GM12878 (cell line): ENCODE measurements at regions not wholly inside any gene's neighbourhood (a gene's known extent, or its start where the extent isn't known, plus 50 kb on each side); places are given as distances from the start of the nearest gene placed in this dataset.

Experiments
- ATAC-seq: fragments of 200-7000 bp; cut with Tn5 transposase; 3 replicates; pipeline ENCODE4 v1.9.1; 2020; ENCODE audit warnings: mild to moderate bottlenecking, moderate library complexity
- BruUV-seq: library from RNA; stranded (reverse); fragments of 400-500 nt; replicated peaks from 2 replicates; lab custom pipeline; 2021; lab: Mats Ljungman, UMichigan
- CTCF ChIA-PET: fragments of 300-600 bp; sonication (Branson Sonifier 250); formaldehyde crosslinking; extraction: SDS; loops from one replicate; lab custom pipeline; 2021; ENCODE audit warnings: inconsistent platforms; lab: Yijun Ruan, JAX
- POLR2A ChIA-PET: fragments of 350-600 bp; formaldehyde crosslinking; extraction: SDS; loops from one replicate; lab custom pipeline; 2021; ENCODE audit warnings: inconsistent platforms; lab: Charles Lee
- RAD21 ChIA-PET: fragments of 300-600 bp; sonication (Branson Sonifier 250); formaldehyde crosslinking; loops from one replicate; lab custom pipeline; 2023; ENCODE audit warnings: antibody characterized with exemption; ENCODE audit not compliant: unreplicated experiment; lab: Charles Lee
- SMC1A ChIA-PET: fragments of 300-600 bp; sonication (Branson Sonifier 250); formaldehyde crosslinking; loops from one replicate; lab custom pipeline; 2023; ENCODE audit not compliant: unreplicated experiment, uncharacterized antibody; lab: Charles Lee
- DNase-seq: peaks from one replicate; pipeline ENCODE4 v3.0.0-alpha.2; 2011; ENCODE audit warnings: low read depth, low spot score
- FAIRE-seq: peaks from 3 replicates; lab custom pipeline; 2011; peaks lifted over from hg19 to GRCh38; lab: Jason Lieb, UNC
- H2AFZ ChIP-seq: 2 replicates; pipeline ENCODE4 v1.6.0; 2011; ENCODE audit warnings: low read depth, low read length, control low read depth; ENCODE audit not compliant: control insufficient read depth
- H3K27ac ChIP-seq: 2 replicates; pipeline ENCODE4 v1.5.1; 2011; ENCODE audit warnings: control low read depth; ENCODE audit not compliant: control insufficient read depth, insufficient read depth
- H3K27me3 ChIP-seq, 2 experiments: replicated peaks in 1 of 2; 2 replicates each; pipeline versions ENCODE4 v1.6.0 to v1.6.1; 2011; ENCODE audit warnings: low read length in 1 of 2; ENCODE audit not compliant: control insufficient read depth in 2 of 2, insufficient read depth in 2 of 2
- H3K36me3 ChIP-seq, 2 experiments: 2 replicates each; pipeline ENCODE4 v1.5.1; 2011; ENCODE audit warnings: low read length in 1 of 2; ENCODE audit not compliant: control insufficient read depth in 2 of 2, insufficient read depth in 2 of 2
- H3K4me1 ChIP-seq: 2 replicates; pipeline ENCODE4 v1.6.1; 2011; ENCODE audit warnings: mild to moderate bottlenecking, low read length, moderate library complexity, mixed read lengths; ENCODE audit not compliant: control insufficient read depth, insufficient read depth
- H3K4me2 ChIP-seq: 2 replicates; pipeline ENCODE4 v1.6.0; 2011; ENCODE audit warnings: control low read depth; ENCODE audit not compliant: control insufficient read depth, insufficient read depth
- H3K4me3 ChIP-seq: fragments of 200-600 bp; sonication (generic); 2 replicates; pipeline ENCODE4 v1.5.1; 2016
- H3K79me2 ChIP-seq: 2 replicates; pipeline ENCODE4 v1.6.0; 2011; ENCODE audit warnings: low read length; ENCODE audit not compliant: control insufficient read depth, insufficient read depth
- H3K9ac ChIP-seq: 2 replicates; pipeline ENCODE4 v1.8.0; 2011; ENCODE audit warnings: low read length, control low read depth, mixed read lengths; ENCODE audit not compliant: control insufficient read depth, insufficient read depth
- H3K9me3 ChIP-seq: replicated peaks from 3 replicates; pipeline ENCODE4 v1.5.1; 2011; ENCODE audit warnings: mild to moderate bottlenecking, low read length; ENCODE audit not compliant: control insufficient read depth, insufficient read depth
- H4K20me1 ChIP-seq: 2 replicates; pipeline ENCODE4 v1.6.0; 2011; ENCODE audit not compliant: control insufficient read depth, insufficient read depth
- CHD1 ChIP-seq: IDR thresholded peaks from 2 replicates; pipeline ENCODE4 v1.6.1; 2012; ENCODE audit warnings: low read depth, low read length, improper control_type of control experiment
- CREM ChIP-seq: IDR thresholded peaks from 2 replicates; pipeline ENCODE4 v1.6.1; 2014; ENCODE audit warnings: antibody characterized with exemption, low read depth
- EGR1 ChIP-seq, 2 experiments: IDR thresholded peaks; 1 replicate in 1 of 2; 2 replicates in 1 of 2; pipeline ENCODE4 v1.6.1; 2011 to 2012; ENCODE audit warnings: low read depth in 2 of 2, low read length in 2 of 2, borderline replicate concordance in 1 of 2, mild to moderate bottlenecking in 1 of 2, moderate library complexity in 1 of 2
- GABPA ChIP-seq: IDR thresholded peaks from 2 replicates; pipeline ENCODE4 v1.6.1; 2014; ENCODE audit warnings: antibody characterized with exemption, low read depth, mild to moderate bottlenecking, inconsistent platforms
- HDGF ChIP-seq: fragments of 450-650 bp; IDR thresholded peaks from 2 replicates; pipeline ENCODE4 v1.6.1; 2016; ENCODE audit warnings: antibody characterized with exemption
- RAD21 ChIP-seq: IDR thresholded peaks from 2 replicates; pipeline ENCODE4 v1.6.1; 2011; ENCODE audit warnings: mild to moderate bottlenecking, low read depth, low read length, moderate library complexity; ENCODE audit not compliant: insufficient read depth
- RELA ChIP-seq: fragments of 450-650 bp; IDR thresholded peaks from 2 replicates; pipeline ENCODE4 v1.8.0; 2014; ENCODE audit warnings: borderline replicate concordance; ENCODE audit not compliant: partially characterized antibody
- SIX5 ChIP-seq: IDR thresholded peaks from 2 replicates; pipeline ENCODE4 v1.6.1; 2011; ENCODE audit warnings: mild to moderate bottlenecking, low read depth, low read length, moderate library complexity; ENCODE audit not compliant: severe bottlenecking
- STAT1 ChIP-seq: fragments of 450-650 bp; conservative IDR thresholded peaks from 2 replicates; pipeline ENCODE4 v1.6.1; 2014; ENCODE audit warnings: antibody characterized with exemption, mild to moderate bottlenecking
- TBL1XR1 ChIP-seq: IDR thresholded peaks from 2 replicates; pipeline ENCODE4 v1.6.1; 2012; ENCODE audit warnings: low read depth, low read length, improper control_type of control experiment
- YBX1 ChIP-seq: fragments of 450-650 bp; IDR thresholded peaks from 2 replicates; pipeline ENCODE4 v1.6.1; 2016; ENCODE audit warnings: antibody characterized with exemption
- ZNF274 ChIP-seq: IDR thresholded peaks from one replicate; pipeline ENCODE4 v1.8.0; 2011; ENCODE audit not compliant: insufficient read length, insufficient read depth
- ZNF622 ChIP-seq: fragments of 450-650 bp; IDR thresholded peaks from 2 replicates; pipeline ENCODE4 v1.6.1; 2017; ENCODE audit warnings: mild to moderate bottlenecking, inconsistent platforms
- WGBS: methylation state at CpG from one replicate; pipeline ENCODE4 v1.1.6; 2016; ENCODE audit warnings: low lambda C conversion rate; ENCODE audit not compliant: insufficient replicate concordance, insufficient coverage; ENCODE audit errors: missing lambda C conversion rate; 5-methylcytosine and 5-hydroxymethylcytosine counted together
- in situ Hi-C: fragments of 300-500 bp; cut with MboI; formaldehyde crosslinking; loops from 9 replicates; pipeline ENCODE4 v1.14.3; 2018; ENCODE audit warnings: mixed read lengths
- intact Hi-C: fragments of 100-400 bp; cut with micrococcal nuclease; formaldehyde crosslinking; loops from one replicate; pipeline ENCODE4 v1.14.2; 2022; ENCODE audit not compliant: unreplicated experiment
- TF ChIP-seq, protein P1 (sequence below): IDR thresholded peaks from 2 replicates; pipeline ENCODE4 v1.6.1; 2012; ENCODE audit warnings: low read length, inconsistent platforms
- TF ChIP-seq, protein P2 (sequence below): fragments of 450-650 bp; IDR thresholded peaks from 2 replicates; pipeline ENCODE4 v1.6.1; 2018; ENCODE audit warnings: mild to moderate bottlenecking, low read depth, moderate library complexity; ENCODE audit not compliant: partially characterized antibody
- TF ChIP-seq, protein P3 (sequence below): IDR thresholded peaks from 2 replicates; pipeline ENCODE4 v1.6.1; 2011; ENCODE audit warnings: low read depth, low read length, improper control_type of control experiment, borderline replicate concordance

DNA sequence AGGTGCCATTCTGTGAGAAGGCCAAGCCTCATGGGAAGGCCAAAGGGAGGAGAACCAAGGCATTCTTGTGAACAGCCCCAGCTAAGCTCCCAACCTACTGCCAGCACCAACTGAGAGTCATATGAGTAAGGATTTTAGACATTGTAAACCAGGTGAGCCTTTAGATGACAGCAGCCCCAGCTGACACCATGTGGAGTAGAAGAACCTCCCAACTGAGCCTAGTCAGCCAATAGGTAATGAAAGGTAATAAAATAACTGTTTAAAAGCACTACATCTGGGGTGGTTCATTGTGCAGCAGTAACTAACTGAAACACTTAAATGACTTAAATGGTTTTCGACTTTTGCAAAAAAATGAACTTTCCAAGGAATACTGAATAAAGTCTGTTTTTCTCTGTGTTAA lies 172.6 kb upstream of the KIF2A start:
- no TSS peak for BruUV-seq
- SMC1A ChIA-PET = no interaction called here
- RAD21 ChIA-PET = no interaction called here

DNA sequence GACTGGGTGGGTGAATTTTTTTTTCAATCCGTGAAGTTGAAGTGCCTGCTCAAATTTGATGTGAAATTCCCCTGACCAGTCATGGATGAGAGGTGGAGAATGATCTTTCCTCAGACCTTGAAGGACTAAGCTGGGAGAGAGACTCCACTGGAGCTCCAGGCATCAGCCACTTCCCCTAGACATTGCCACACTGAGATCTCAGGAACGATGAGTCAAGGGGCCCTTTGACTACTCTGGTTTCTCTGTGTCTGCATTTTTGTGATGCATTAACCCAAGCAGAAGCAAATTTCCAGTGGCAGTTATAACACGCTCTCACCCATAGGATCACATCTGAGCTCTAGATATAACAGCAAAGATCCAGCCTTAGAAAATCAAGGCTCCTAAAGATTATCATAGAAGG lies 171.2 kb upstream of the KIF2A start:
- 3% methylated on average over 3 of the region's 3 CpGs for WGBS

More for the DNA sequence above, 172.6 kb upstream of the KIF2A start:
- Histone ChIP-seq H3K9me3 (no peaks in the 10 kb centered on the region), H4K20me1 (no peaks in the 10 kb centered on the region), H3K4me2 (no peak overlapping the region), H3K4me1 (no peaks in the 10 kb centered on the region), H3K27ac (no peak overlapping the region), H2AFZ (no peak overlapping the region), H3K4me3 (no peak overlapping the region), H3K36me3 (no peaks in the 10 kb centered on the region), H3K27me3 (no peaks in the 10 kb centered on the region; a peak in 2 of 4 replicates), H3K9ac (no peak overlapping the region), H3K79me2 (no peaks in the 10 kb centered on the region)
- intact Hi-C loops (no loop called here), in situ Hi-C loops (no loop called here)
- no peak for ATAC-seq
- FAIRE-seq = no peak
- no peak for DNase-seq
- 13% methylated on average over 1 of the region's 1 CpG for WGBS
- TF ChIP-seq RAD21 (no peak), YBX1 (no peak), GABPA (no peak), ZNF274 (no peak), EGR1 (IDR thresholded peaks at IDR 0.05; ENCODE audit: borderline replicate concordance in 1 of 2, low read depth in 2 of 2, low read length in 2 of 2) (no peak), TBL1XR1 (no peak), HDGF (no peak), CHD1 (no peak), CREM (no peak), ZNF622 (no peak), RELA (no peak)
- TF ChIP-seq, protein P1, sequence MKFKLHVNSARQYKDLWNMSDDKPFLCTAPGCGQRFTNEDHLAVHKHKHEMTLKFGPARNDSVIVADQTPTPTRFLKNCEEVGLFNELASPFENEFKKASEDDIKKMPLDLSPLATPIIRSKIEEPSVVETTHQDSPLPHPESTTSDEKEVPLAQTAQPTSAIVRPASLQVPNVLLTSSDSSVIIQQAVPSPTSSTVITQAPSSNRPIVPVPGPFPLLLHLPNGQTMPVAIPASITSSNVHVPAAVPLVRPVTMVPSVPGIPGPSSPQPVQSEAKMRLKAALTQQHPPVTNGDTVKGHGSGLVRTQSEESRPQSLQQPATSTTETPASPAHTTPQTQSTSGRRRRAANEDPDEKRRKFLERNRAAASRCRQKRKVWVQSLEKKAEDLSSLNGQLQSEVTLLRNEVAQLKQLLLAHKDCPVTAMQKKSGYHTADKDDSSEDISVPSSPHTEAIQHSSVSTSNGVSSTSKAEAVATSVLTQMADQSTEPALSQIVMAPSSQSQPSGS = no peak
- CTCF ChIA-PET = interaction anchor here (1.4 to 2.3 kb wide), 3 partner anchors 8 to 12 kb away, joined by 4 to 7 read pairs (median 4); no protein-coding TSS in a partner anchor
- POLR2A ChIA-PET = no interaction called here

More for the DNA sequence above, 171.2 kb upstream of the KIF2A start:
- FAIRE-seq = no peak
- RAD21 ChIA-PET = no interaction called here
- H4K20me1 ChIP-seq = no peaks in the 10 kb centered on the region
- no peak overlapping the region for H3K27ac ChIP-seq
- no peak for ATAC-seq
- BruUV-seq = no TSS peak
- H3K79me2 ChIP-seq = no peaks in the 10 kb centered on the region
- DNase-seq = no peak
- SMC1A ChIA-PET = no interaction called here
- H3K9ac ChIP-seq = no peak overlapping the region
- no peak overlapping the region for H2AFZ ChIP-seq
- no peak overlapping the region for H3K4me3 ChIP-seq
- CTCF ChIA-PET = interaction anchor here (0.8 kb wide), 1 partner anchor 9 kb away, joined by 3 read pairs; no protein-coding TSS in a partner anchor
- no peak overlapping the region for H3K4me2 ChIP-seq
- POLR2A ChIA-PET = no interaction called here
- H3K27me3 ChIP-seq = no peaks in the 10 kb centered on the region; a peak in 2 of 4 replicates
- no peaks in the 10 kb centered on the region for H3K4me1 ChIP-seq
- TF ChIP-seq SIX5 (no peak), RAD21 (no peak), STAT1 (no peak)
- TF ChIP-seq, protein P2, sequence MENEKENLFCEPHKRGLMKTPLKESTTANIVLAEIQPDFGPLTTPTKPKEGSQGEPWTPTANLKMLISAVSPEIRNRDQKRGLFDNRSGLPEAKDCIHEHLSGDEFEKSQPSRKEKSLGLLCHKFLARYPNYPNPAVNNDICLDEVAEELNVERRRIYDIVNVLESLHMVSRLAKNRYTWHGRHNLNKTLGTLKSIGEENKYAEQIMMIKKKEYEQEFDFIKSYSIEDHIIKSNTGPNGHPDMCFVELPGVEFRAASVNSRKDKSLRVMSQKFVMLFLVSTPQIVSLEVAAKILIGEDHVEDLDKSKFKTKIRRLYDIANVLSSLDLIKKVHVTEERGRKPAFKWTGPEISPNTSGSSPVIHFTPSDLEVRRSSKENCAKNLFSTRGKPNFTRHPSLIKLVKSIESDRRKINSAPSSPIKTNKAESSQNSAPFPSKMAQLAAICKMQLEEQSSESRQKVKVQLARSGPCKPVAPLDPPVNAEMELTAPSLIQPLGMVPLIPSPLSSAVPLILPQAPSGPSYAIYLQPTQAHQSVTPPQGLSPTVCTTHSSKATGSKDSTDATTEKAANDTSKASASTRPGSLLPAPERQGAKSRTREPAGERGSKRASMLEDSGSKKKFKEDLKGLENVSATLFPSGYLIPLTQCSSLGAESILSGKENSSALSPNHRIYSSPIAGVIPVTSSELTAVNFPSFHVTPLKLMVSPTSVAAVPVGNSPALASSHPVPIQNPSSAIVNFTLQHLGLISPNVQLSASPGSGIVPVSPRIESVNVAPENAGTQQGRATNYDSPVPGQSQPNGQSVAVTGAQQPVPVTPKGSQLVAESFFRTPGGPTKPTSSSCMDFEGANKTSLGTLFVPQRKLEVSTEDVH = no peak
- TF ChIP-seq, protein P3, sequence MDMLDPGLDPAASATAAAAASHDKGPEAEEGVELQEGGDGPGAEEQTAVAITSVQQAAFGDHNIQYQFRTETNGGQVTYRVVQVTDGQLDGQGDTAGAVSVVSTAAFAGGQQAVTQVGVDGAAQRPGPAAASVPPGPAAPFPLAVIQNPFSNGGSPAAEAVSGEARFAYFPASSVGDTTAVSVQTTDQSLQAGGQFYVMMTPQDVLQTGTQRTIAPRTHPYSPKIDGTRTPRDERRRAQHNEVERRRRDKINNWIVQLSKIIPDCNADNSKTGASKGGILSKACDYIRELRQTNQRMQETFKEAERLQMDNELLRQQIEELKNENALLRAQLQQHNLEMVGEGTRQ = no peak
- intact Hi-C loops (no loop called here), in situ Hi-C loops (no loop called here)
- H3K36me3 ChIP-seq = no peaks in the 10 kb centered on the region
- H3K9me3 ChIP-seq = no peaks in the 10 kb centered on the region
